Panc1 (cell line): ENCODE measurements at regions not wholly inside any gene's neighbourhood (a gene's known extent, or its start where the extent isn't known, plus 50 kb on each side); places are given as distances from the start of the nearest gene placed in this dataset.
"Not testable (repeated sequence)": the region's sequence is repeated elsewhere in the genome, so short reads cannot be mapped to it uniquely, and the experiment has no call there.

Experiments
- ATAC-seq: fragments of 200-7000 bp; cut with Tn5 transposase; 2 replicates; pipeline ENCODE4 v1.9.1; 2020; ENCODE audit warnings: mild to moderate bottlenecking, moderate library complexity
- BruUV-seq: library from RNA; stranded (reverse); fragments of 400-500 nt; replicated peaks from 2 replicates; lab custom pipeline; 2021; lab: Mats Ljungman, UMichigan
- CTCF ChIA-PET: fragments of 300-600 bp; sonication (Branson Sonifier 250); formaldehyde crosslinking; loops from one replicate; lab custom pipeline; 2022; ENCODE audit warnings: antibody characterized with exemption; lab: Charles Lee
- POLR2A ChIA-PET: fragments of 300-600 bp; sonication (Branson Sonifier 250); formaldehyde crosslinking; loops from one replicate; lab custom pipeline; 2022; ENCODE audit warnings: antibody characterized with exemption; lab: Charles Lee
- DNase-seq: peaks from one replicate; pipeline ENCODE4 v3.0.0-alpha.2; 2010; ENCODE audit warnings: low read depth, low spot score
- H3K27ac ChIP-seq: 2 replicates; pipeline ENCODE4 v1.5.1; 2011; ENCODE audit warnings: mild to moderate bottlenecking, low read length, inconsistent platforms
- H3K27me3 ChIP-seq: fragments of 200-500 bp; sonication (Bioruptor generic); 2 replicates; pipeline ENCODE4 v1.6.0; 2014; ENCODE audit warnings: low read length, inconsistent platforms; ENCODE audit not compliant: control insufficient read depth, insufficient read depth
- H3K36me3 ChIP-seq: fragments of 200-500 bp; sonication (Bioruptor generic); 2 replicates; pipeline ENCODE4 v1.5.1; 2014; ENCODE audit warnings: inconsistent platforms, mild to moderate bottlenecking, low read length, moderate library complexity; ENCODE audit not compliant: control insufficient read depth, insufficient read depth
- H3K4me1 ChIP-seq: 2 replicates; pipeline ENCODE4 v1.5.1; 2011; ENCODE audit warnings: inconsistent platforms, mild to moderate bottlenecking, low read length, moderate library complexity; ENCODE audit not compliant: control insufficient read depth, insufficient read depth
- H3K4me3 ChIP-seq, 2 experiments: 2 replicates each; pipeline ENCODE4 v1.5.1; 2011 to 2012; ENCODE audit warnings: low read depth in 2 of 2, low read length in 2 of 2, mild to moderate bottlenecking in 2 of 2, inconsistent platforms in 1 of 2, moderate library complexity in 1 of 2
- H3K9me3 ChIP-seq: fragments of 200-500 bp; sonication (Bioruptor generic); 2 replicates; pipeline ENCODE4 v1.5.1; 2014; ENCODE audit warnings: low read depth, mild to moderate bottlenecking, inconsistent platforms, low read length, moderate library complexity; ENCODE audit not compliant: control insufficient read depth, insufficient read depth
- POLR2AphosphoS5 ChIP-seq: IDR thresholded peaks from 2 replicates; pipeline ENCODE4 v1.6.1; 2012; ENCODE audit warnings: mild to moderate bottlenecking, low read depth, low read length, moderate library complexity
- REST ChIP-seq, 2 experiments: IDR thresholded peaks; 2 replicates each; pipeline ENCODE4 v1.6.1; 2011 to 2012; ENCODE audit warnings: low read depth in 2 of 2, control low read depth in 1 of 2, low read length in 1 of 2, mild to moderate bottlenecking in 1 of 2, moderate library complexity in 1 of 2; ENCODE audit not compliant: insufficient read depth in 1 of 2
- SIN3A ChIP-seq: IDR thresholded peaks from 2 replicates; pipeline ENCODE4 v1.6.1; 2012; ENCODE audit warnings: low read depth, mild to moderate bottlenecking, low read length, moderate library complexity, borderline replicate concordance; ENCODE audit not compliant: insufficient read depth
- TCF7L2 ChIP-seq: IDR thresholded peaks from 2 replicates; pipeline ENCODE4 v1.6.1; 2011; ENCODE audit warnings: mild to moderate bottlenecking, low read depth, low read length, inconsistent platforms
- in situ Hi-C: cut with HindIII; loops from 2 replicates; pipeline ENCODE4 v1.10.0; 2016; ENCODE audit warnings: low sequenced_read_pairs, low pct_unique_long_range_greater_than_20kb
- intact Hi-C: fragments of 100-400 bp; cut with micrococcal nuclease; formaldehyde crosslinking; loops from one replicate; pipeline ENCODE4 v1.10.0; 2022; ENCODE audit not compliant: unreplicated experiment
- TF ChIP-seq, protein P1 (sequence below): fragments of 450-650 bp; IDR thresholded peaks from 2 replicates; pipeline ENCODE4 v1.5.1; 2017; ENCODE audit warnings: mild to moderate bottlenecking

GRCh38 chr3:152593242-152593641 is 241.7 kb upstream of the P2RY1 start:
- ChIA-PET POLR2A (no interaction called here), CTCF (interaction anchor here (0.6 kb wide), 1 partner anchor 1301 kb away, joined by 8 read pairs; no protein-coding TSS in a partner anchor)
- Histone ChIP-seq H3K36me3 (no peaks in the 10 kb centered on the region), H3K27me3 (no peaks in the 10 kb centered on the region), H3K9me3 (no peaks in the 10 kb centered on the region), H3K4me3 (no peak overlapping the region), H3K27ac (no peak overlapping the region), H3K4me1 (no peaks in the 10 kb centered on the region)
- BruUV-seq, result no TSS peak
- DNase-seq, result no peak
- in situ Hi-C loops, result no loop called here
- no peak for ATAC-seq
- TF ChIP-seq, protein P1, sequence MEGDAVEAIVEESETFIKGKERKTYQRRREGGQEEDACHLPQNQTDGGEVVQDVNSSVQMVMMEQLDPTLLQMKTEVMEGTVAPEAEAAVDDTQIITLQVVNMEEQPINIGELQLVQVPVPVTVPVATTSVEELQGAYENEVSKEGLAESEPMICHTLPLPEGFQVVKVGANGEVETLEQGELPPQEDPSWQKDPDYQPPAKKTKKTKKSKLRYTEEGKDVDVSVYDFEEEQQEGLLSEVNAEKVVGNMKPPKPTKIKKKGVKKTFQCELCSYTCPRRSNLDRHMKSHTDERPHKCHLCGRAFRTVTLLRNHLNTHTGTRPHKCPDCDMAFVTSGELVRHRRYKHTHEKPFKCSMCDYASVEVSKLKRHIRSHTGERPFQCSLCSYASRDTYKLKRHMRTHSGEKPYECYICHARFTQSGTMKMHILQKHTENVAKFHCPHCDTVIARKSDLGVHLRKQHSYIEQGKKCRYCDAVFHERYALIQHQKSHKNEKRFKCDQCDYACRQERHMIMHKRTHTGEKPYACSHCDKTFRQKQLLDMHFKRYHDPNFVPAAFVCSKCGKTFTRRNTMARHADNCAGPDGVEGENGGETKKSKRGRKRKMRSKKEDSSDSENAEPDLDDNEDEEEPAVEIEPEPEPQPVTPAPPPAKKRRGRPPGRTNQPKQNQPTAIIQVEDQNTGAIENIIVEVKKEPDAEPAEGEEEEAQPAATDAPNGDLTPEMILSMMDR, result no peak
- TF ChIP-seq SIN3A (no peak), REST (IDR thresholded peaks at IDR 0.05; ENCODE audit: insufficient read depth in 1 of 2, low read depth in 2 of 2, low read length in 1 of 2) (no peak), TCF7L2 (no peak), POLR2AphosphoS5 (no peak)
- intact Hi-C loops, result no loop called here

DNA sequence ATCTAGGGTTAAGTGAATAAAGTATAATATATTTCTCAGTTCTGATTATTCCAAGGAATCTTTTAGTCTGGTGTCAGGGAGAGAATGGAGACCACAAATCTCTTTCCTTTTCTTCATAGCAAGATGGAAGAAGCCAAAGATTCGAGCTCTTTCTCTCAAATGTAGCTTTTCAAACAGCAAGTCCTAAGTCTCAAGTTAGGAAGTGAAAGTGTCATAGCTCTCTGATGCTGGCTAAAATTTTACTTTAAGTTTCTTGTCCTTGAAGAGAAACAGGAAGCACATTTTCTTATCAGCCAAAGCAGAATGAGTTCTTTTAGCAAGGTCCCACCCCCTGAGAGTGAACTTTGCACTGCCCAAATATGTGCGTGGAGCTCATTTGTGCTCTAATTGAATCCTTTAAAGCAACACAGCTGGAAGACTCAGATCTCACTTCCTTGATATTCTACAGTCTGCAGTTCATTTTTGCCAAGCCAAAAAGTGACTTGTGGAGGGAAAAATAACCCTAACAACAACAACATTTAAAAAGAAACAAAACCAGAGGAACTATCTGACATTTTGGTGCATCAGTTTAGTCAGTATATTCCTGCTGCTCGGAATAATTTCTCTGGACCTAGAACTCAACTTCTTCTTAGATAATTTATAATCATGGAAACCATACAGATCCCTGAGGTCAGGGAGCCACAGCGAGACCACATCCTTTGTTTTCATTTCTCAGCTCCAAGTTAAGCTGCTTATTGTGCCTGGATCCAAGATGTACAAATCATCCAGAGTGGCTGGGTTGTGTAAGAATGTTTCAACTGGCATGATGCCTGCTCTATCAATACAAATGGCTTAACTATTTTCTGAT is 238.7 kb upstream of the P2RY1 start:
- no peaks in the 10 kb centered on the region for H3K36me3 ChIP-seq
- ChIA-PET POLR2A (no interaction called here), CTCF (no interaction called here)
- H3K4me1 ChIP-seq, result no peaks in the 10 kb centered on the region
- intact Hi-C loops (no loop called here), in situ Hi-C loops (no loop called here)
- no peaks in the 10 kb centered on the region for H3K9me3 ChIP-seq
- TF ChIP-seq POLR2AphosphoS5 (no peak), TCF7L2 (no peak), REST (IDR thresholded peaks at IDR 0.05; ENCODE audit: insufficient read depth in 1 of 2, low read depth in 2 of 2, low read length in 1 of 2) (no peak), SIN3A (no peak)
- TF ChIP-seq, protein P1, result no peak
- no peak overlapping the region for H3K4me3 ChIP-seq
- DNase-seq, result no peak
- H3K27ac ChIP-seq, result no peak overlapping the region
- no peak for ATAC-seq
- BruUV-seq, result no TSS peak
- H3K27me3 ChIP-seq, result no peaks in the 10 kb centered on the region

DNA sequence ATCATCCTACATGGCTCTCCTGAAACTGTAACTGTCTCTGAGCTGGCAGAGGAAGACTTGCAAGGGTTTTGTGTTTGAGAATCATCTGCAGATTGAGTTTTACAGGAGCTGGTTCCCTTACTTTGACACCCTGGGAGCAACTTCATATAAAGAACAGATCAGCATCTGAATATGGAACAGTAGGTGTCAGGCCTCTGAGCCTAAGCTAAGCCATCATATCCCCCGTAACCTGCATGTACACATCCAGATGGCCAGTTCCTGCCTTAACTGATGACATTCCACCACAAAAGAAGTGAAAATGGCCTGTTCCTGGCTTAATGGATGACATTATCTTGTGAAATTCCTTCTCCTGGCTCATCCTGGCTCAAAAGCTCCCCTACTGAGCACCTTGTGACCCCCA is 238.1 kb upstream of the P2RY1 start:
- BruUV-seq, CTCF ChIA-PET, intact Hi-C loops, H3K4me1 ChIP-seq, H3K36me3 ChIP-seq, H3K9me3 ChIP-seq, H3K27me3 ChIP-seq, H3K4me3 ChIP-seq, DNase-seq, H3K27ac ChIP-seq, ATAC-seq, POLR2A ChIA-PET, in situ Hi-C loops: not testable (repeated sequence)
